ENCODE measurements at regions not wholly inside any gene's neighbourhood (a gene's known extent, or its start where the extent isn't known, plus 50 kb on each side); places are given as distances from the start of the nearest gene placed in this dataset.

GRCh38 chr5:8150791-8151190 lies 281.8 kb downstream of the MTRR start:
- Histone ChIP-seq H4K20me1 (ENCODE audit: insufficient read depth, low read length) (no peaks in the 10 kb centered on the region), H3K27me3 (ENCODE audit: control insufficient read depth in 1 of 2, insufficient read depth in 2 of 2, low read length in 2 of 2) (no peaks in the 10 kb centered on the region), H3K4me2 (ENCODE audit: low read depth, low read length) (no peak overlapping the region), H3K9me3 (ENCODE audit: low read length) (no peaks in the 10 kb centered on the region), H3K4me3 (replicated peaks in 1 of 3; ENCODE audit: insufficient read depth in 1 of 3, low read depth in 2 of 3, low read length in 3 of 3) (no peak overlapping the region), H3K27ac (ENCODE audit: extremely low read length, insufficient read depth, low read length) (no peak overlapping the region), H3K9ac (ENCODE audit: insufficient read depth, low read depth, low read length) (no peak overlapping the region), H3K79me2 (ENCODE audit: insufficient read depth, low read length) (no peaks in the 10 kb centered on the region), H2AFZ (ENCODE audit: low read length) (no peak overlapping the region), H3K36me3 (replicated peaks in 1 of 2; ENCODE audit: control insufficient read depth in 1 of 2, insufficient read depth in 2 of 2, low read length in 2 of 2) (no peaks in the 10 kb centered on the region), H3K4me1 (ENCODE audit: insufficient read depth, low read length) (no peaks in the 10 kb centered on the region)
- FAIRE-seq (no peak), DNase-seq (ENCODE audit: low spot score) (no peak), ATAC-seq (no peak)
- BruUV-seq (replicated peaks): no TSS peak
- CTCF ChIA-PET (ENCODE audit: low intra/inter-chr PET ratio, low total read pairs): no interaction called here
- intact Hi-C loops (cut with micrococcal nuclease; ENCODE audit: unreplicated experiment): no loop called here
- TF ChIP-seq CEBPB (IDR thresholded peaks at IDR 0.05; ENCODE audit: borderline replicate concordance, low read depth, low read length): peak; percentile 52; the same call in 1 of the 2 replicates
- no peak for TF ChIP-seq RCOR2 (CRISPR knock-in tag; IDR thresholded peaks at IDR 0.05)
- 0% methylated on average over 1 of the region's 1 CpG for WGBS (ENCODE audit: low lambda C conversion rate)
- POLR2A ChIA-PET: no interaction called here
- in situ Hi-C loops (cut with HindIII; ENCODE audit: extremely low pct_ligation_motif_present, low pct_unique_long_range_greater_than_20kb): no loop called here

GRCh38 chr5:8156706-8157105 lies 287.8 kb downstream of the MTRR start:
- no peak overlapping the region for H3K4me3 ChIP-seq (replicated peaks in 1 of 3; ENCODE audit: insufficient read depth in 1 of 3, low read depth in 2 of 3, low read length in 3 of 3)
- no peak overlapping the region for H3K27ac ChIP-seq (ENCODE audit: extremely low read length, insufficient read depth, low read length)
- WGBS (ENCODE audit: low lambda C conversion rate): 2% methylated on average over 3 of the region's 3 CpGs
- no peak overlapping the region for H3K4me2 ChIP-seq (ENCODE audit: low read depth, low read length)
- H3K79me2 ChIP-seq (ENCODE audit: insufficient read depth, low read length): no peaks in the 10 kb centered on the region
- CTCF ChIA-PET (ENCODE audit: low intra/inter-chr PET ratio, low total read pairs): no interaction called here
- no peaks in the 10 kb centered on the region for H3K4me1 ChIP-seq (ENCODE audit: insufficient read depth, low read length)
- no peak overlapping the region for H2AFZ ChIP-seq (ENCODE audit: low read length)
- in situ Hi-C loops (cut with HindIII; ENCODE audit: extremely low pct_ligation_motif_present, low pct_unique_long_range_greater_than_20kb): no loop called here
- no peaks in the 10 kb centered on the region for H3K36me3 ChIP-seq (replicated peaks in 1 of 2; ENCODE audit: control insufficient read depth in 1 of 2, insufficient read depth in 2 of 2, low read length in 2 of 2)
- no TSS peak for BruUV-seq (replicated peaks)
- no peak for TF ChIP-seq PATZ1 (CRISPR knock-in tag; IDR thresholded peaks at IDR 0.05)
- no peaks in the 10 kb centered on the region for H3K9me3 ChIP-seq (ENCODE audit: low read length)
- no peaks in the 10 kb centered on the region for H4K20me1 ChIP-seq (ENCODE audit: insufficient read depth, low read length)
- POLR2A ChIA-PET: no interaction called here
- FAIRE-seq (no peak), ATAC-seq (no peak), DNase-seq (ENCODE audit: low spot score) (no peak)
- intact Hi-C loops (cut with micrococcal nuclease; ENCODE audit: unreplicated experiment): no loop called here
- H3K9ac ChIP-seq (ENCODE audit: insufficient read depth, low read depth, low read length): no peak overlapping the region
- H3K27me3 ChIP-seq (ENCODE audit: control insufficient read depth in 1 of 2, insufficient read depth in 2 of 2, low read length in 2 of 2): no peaks in the 10 kb centered on the region
